NCI-H446 (cell line): ENCODE measurements at regions not wholly inside any gene's neighbourhood (a gene's known extent, or its start where the extent isn't known, plus 50 kb on each side); places are given as distances from the start of the nearest gene placed in this dataset.

Experiments
- DNase-seq, 2 experiments: peaks; one replicate each; lab custom pipeline; 2025; lab: John Stamatoyannopoulos, UW

DNA sequence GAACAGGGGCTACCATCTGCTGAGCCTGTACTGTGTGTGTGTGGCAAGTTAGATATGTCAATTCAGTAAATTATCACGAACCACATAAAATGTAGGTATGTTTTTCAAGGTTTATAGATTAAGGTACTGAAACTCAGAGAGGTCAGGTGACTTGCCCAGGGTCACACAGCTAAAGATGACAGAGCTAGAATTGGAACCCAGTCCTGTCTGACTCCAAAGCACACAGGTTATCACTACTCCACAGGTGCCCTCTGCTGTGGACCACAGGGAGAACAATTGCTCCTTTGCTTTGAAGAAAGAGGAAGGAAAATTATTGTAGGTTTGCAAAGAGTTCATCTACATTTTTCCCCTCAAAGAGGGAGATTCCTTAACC lies 229.7 kb upstream of the AGAP1 start:
- no peak for DNase-seq

DNA sequence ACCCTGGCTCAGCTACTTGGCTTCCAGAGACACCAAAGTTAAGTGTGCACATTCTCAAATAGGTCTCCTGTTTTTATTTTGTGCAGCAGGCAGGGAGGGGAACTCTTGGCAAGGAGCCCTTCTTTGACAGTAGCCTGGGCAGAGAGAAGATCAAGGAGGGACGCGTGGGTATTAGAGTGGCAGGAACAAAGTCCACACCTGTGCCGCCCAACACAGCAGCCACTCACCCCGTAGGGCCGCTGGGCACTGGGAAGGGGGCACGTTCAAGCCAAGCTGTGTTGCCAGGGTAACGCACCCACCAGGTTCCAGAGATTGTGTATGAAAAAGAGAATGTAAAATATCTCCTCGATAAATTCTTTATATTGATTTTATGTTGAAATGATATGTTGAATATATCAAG lies 229.3 kb upstream of the AGAP1 start:
- peak in 1 of 2 experiments; percentile 4 for DNase-seq

DNA sequence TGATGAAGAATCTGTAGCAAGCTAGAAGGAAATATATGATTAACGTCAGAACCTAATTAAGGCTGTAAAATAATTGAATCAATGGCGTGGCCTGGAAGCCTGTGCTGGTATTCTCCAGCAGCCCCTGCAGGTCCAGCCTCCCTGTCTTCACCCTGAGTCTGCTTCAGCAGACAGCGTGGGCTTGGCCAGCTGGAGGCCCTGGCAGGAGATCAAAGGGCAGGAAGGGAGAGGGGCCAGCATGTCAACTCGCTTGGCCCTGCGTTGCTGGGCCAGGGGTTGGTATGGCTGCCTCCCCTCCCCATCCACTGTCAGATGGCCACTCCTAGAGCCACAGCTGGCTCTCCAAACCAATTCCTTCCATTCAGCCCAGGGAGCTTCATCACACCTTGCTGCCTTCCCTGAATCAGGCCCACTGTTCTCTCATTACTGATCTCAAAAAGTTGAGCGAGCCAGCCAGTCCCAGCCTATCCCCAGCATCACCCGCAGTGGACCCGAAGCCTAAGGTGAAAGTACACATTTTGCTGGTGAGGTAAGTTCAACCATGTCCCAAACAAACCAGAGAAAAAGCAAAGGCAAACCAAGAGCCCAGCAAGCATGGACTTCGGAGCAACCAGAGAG lies 228.4 kb upstream of the AGAP1 start:
- DNase-seq = no peak

DNA sequence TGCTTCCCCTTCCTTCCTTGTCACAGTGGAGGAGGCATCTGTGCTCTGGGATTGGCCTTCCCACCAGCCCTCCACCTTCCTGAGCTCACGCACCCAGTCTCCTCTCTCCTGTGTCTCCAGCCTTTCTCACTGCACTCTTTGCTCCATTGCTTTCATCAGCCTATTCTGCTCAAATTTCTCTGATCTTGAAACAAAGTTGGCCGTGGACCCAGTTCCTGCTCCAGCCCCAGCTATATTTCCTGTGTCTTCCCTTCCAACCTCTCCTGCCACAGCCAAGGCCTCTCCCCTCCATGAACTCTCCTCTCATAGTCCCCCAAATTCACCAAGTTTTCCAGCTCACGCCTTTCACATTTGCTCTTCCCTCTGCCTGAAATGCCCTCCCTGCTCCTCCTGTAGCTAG lies 226.6 kb upstream of the AGAP1 start:
- no peak for DNase-seq

DNA sequence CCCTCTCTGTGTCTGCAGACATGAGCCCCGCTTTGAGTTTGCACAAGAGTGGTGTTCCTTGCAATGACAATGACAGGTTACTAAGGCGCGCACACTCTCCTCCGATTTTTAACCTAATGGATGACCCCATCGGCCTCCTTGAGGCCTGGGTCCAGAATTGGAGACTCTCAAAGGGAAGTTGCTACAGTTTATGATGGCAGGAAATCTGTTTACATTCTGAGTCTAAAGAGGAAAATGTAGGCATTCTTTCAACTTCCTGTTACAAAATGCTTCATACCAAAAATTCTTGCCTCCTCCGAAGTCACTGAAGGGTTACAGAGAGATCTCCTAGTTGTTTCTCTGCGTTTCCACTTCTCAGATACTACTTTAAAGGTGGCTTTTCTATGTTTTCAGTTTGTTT lies 225.3 kb upstream of the AGAP1 start:
- no peak for DNase-seq

DNA sequence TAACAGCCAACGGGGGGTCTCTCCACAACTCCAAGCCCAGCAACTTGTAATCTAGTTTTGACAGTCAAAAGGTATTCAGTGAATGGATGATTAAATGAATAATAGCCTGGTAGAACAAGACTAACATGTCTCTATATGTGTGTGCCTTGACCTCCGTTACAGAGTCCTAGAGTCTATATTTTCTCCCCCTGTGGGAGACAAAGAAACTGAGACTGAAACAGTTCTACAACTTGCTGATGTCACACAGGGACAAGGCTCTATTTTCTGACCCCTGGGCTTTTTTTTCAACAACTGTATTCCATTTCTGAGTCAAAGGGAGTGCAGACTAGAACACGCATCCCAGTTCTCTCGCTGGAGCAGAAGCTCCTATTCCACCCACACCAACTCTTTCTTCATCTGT lies 223.6 kb upstream of the AGAP1 start:
- DNase-seq = no peak

DNA sequence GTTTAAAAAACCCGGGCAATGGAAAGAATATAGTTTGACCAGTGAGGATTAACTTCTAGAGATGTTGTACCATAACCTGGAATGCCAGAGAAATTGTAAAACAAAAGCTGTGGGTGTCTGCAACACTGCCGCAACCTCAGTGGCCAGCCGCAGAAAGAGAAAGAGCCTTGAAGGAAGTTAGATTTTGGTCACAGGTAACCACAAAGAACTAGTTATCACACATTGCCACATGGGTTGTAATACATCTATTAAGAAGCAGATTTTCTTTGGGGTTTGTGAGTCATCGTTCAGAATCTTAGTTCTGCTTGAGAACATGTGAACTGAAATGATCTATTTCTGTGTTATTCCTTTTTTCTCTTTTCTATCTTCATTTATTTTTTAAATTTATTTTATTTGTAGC lies 222.9 kb upstream of the AGAP1 start:
- DNase-seq = no peak

DNA sequence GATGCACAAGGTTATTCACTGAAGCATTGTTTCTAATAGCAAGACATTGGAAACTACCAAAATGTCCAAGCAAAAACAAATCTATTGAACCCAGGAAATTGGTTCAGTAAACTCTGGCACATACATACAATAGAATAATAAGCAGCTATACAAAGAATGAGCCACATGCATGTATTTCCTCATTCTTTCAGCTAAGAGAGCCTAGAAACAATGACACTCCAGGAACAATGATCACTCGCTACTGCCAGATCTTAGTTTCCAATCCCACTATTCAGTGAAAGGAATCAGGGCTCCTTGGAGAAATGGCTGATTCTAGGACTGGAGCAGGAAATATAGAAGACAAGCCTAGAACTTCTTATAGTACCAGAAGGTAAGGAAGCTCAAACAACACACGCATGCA lies 221.9 kb upstream of the AGAP1 start:
- no peak for DNase-seq

DNA sequence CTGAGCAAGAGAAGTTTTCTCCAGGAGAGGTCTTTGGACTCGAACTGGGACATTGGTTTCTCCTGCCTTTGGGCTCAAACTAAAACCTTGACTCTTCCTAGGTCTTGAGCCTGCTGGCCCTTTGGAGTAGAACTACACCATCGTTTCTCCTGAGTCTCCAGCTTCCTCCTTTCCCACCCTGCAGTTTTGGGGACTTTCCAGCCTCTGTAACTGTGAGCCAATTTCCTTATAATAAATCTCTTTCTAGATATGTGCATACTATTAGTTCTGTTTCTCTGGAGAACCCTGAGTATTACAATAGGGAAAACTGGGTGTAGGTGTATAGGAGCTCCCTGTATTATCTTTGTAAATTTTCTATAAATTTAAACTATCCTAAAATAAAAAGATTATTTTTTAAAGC lies 219.8 kb upstream of the AGAP1 start:
- no peak for DNase-seq

DNA sequence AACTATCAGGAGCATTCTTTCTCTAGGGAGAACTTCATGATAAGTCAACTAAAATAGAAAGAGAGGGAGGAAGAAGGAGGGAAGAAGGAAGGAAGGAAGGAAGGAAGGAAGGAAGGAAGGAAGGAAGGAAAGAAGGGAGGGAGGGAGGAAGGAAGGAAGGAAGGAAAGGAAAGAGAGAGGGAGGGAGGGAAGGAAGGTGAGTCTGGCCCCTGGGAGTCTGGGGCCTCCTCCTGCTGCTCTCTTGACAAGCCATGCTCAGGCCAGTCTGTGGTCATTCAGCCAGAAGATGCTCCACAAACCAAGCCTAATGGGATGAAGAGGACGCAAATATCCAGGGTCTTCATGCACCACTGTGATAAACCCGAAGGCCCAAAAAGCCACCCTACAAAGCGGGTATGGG lies 216.4 kb upstream of the AGAP1 start:
- DNase-seq = no peak

DNA sequence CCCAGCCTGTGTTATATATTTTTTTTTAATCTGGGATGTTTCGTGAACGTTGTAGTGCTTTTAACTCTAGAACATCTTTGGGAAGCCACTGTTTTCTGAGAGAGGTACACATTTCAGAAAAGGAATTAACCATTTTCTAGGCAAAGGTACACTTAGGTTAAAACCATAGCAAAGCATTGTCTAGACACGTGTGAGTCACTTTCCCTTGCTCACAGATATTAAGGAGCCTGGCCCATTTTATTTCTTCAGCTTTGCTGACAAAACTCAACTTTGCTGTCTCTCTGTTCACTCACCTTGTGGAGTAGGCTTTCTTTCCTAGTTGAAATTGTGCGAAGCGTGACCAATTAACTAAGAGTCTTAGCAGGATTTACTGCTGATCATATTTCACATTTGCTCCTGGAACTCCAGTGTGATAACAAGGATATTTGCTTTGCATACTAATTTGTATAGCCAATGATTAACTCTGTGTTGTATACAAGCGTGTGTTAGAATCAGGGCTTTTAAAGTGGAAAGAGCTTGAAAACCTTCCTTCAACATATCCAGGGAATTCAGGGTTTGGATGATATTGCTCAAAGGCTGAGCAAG lies 215.0 kb upstream of the AGAP1 start:
- DNase-seq = no peak

DNA sequence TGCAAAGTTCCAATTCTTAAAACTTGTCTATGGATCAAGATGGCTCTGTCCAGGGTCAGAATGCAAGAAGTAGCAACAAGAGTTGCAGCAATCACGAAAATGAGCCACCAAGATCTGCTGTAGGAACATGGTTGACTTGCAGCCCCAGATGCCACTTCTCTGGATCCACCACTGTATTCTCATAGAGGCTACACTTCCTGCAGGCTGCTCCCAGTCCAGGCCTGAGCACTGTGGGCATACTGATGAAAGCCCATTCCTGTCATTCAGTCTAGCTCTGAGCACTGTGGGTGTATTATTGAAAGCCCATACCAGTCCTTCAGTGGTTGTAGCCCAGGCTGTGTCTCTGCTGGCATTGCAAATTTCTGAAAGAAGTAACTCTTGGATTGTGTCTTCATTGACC lies 213.9 kb upstream of the AGAP1 start:
- no peak for DNase-seq

DNA sequence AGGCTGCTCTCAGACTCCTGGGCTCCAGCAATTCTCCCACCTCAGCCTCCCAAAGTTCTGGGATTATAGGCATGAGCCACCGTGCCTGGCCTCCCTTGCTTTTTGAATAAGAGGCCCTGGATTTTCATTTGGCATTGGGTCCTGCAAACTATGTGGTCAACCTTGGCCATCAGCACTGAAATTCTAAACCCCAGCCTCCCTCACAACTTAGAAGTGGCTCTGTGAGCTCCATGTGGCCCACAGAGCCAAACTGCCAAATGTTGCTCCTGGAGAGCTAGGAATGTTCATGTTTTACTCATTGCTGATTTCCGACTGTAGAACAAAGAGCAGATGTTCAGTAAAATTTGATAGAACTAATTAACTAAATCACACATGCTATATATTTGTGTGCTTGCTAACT lies 210.6 kb upstream of the AGAP1 start:
- no peak for DNase-seq

DNA sequence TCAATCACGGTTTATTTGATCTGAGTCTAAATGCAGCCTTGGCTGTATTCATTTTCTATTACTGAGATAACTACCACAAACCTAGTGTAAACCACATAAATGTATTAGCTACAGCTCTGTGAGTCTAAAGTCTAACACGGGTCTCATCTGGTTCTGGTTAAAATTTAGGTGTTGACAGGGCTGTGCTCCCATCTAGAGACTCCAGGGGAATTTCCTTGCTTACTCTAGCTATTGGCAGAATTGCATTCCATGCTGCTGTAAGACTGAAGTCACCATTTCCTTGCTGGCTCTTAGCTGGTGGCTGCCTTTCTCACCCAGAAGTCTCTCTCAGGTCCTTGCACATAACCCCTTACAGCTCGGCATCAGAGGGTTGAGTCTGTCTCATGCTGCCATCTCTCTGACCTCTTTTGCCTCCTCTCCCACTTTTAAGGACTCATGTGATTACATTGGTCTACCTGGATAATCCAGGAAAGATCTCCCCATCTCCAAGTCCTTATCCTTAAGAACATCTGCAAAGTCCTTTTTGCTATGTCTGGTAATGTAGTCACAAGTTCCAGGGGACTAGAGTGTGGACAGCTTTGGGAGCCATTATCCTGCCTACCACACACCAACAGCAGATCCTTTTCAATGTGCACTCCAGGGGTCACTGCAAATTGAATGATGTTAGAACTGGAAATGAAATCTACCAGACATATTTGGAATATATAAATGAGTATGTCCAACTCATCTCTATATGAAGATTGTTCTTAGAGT lies 207.0 kb upstream of the AGAP1 start:
- DNase-seq = no peak

DNA sequence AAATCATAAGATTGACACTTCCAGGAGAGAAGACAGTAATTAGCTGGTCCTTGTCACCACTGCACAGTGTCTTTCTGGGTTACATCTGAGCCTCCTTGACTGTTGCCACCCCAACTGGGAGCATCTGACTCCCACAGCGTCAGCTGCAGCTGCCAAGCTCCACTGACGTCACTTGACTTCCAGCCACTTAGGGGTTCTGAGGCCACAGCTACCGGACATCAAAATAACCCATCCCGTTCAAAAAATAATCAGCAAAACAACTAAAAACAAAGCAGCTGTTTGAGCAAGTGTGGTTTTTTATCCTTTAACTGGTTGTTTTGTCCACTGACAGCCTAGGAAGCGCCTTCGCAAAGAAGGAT lies 206.5 kb upstream of the AGAP1 start:
- no peak for DNase-seq

DNA sequence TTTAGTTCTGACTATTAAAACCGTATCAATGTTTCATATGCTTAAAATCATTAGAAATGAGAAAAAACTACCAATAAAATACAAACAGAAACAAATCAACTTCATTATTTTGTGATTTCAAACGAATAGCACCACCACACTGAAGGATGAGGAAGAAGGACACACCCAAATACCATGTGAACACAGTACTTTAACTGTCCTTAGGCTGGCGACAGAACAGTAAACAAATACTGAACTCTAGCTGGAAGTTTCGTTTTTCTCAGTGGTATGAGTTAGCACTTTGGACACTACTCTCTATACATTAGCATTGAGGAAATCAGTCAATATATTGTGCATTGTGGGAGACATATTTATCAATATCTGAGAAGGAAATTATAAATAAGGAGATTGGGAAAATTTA lies 202.4 kb upstream of the AGAP1 start:
- no peak for DNase-seq

DNA sequence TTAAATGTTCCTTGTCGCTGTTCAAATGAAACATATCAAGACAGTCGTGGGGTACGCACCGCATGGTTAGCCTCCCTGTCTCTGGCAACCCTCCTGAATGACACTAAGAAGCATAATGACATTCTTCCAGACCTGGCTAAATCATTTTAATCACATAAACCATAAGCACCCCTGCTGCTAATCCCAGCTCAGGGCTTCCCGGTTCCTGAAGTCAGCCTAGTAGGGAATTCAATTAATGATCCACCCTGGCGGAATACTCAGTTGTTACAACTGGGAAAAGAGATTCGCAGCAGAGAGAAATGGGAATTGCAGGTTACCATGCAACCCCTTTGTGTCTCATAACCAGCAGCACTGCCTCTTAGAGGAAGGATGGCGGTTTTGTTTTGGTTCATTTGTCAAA lies 200.8 kb upstream of the AGAP1 start:
- no peak for DNase-seq

DNA sequence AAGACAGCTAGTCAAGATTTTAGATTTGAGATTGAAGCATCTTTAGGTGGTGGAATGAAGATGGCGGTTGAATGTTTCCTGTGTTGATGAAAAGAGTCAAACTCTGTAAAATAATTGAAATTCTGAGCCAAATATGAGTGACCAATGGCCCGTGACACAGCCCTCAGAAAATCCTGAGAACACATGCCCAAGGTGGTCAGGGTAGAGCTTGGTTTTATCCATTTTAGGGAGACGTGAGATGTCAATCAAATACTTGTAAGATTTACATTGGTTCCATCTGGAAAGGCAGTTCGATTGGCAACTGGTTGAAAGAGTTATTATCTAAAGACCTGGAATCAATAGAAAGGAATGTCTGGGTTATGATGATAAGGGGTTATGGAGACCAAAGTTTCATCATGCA lies 198.0 kb upstream of the AGAP1 start:
- no peak for DNase-seq

DNA sequence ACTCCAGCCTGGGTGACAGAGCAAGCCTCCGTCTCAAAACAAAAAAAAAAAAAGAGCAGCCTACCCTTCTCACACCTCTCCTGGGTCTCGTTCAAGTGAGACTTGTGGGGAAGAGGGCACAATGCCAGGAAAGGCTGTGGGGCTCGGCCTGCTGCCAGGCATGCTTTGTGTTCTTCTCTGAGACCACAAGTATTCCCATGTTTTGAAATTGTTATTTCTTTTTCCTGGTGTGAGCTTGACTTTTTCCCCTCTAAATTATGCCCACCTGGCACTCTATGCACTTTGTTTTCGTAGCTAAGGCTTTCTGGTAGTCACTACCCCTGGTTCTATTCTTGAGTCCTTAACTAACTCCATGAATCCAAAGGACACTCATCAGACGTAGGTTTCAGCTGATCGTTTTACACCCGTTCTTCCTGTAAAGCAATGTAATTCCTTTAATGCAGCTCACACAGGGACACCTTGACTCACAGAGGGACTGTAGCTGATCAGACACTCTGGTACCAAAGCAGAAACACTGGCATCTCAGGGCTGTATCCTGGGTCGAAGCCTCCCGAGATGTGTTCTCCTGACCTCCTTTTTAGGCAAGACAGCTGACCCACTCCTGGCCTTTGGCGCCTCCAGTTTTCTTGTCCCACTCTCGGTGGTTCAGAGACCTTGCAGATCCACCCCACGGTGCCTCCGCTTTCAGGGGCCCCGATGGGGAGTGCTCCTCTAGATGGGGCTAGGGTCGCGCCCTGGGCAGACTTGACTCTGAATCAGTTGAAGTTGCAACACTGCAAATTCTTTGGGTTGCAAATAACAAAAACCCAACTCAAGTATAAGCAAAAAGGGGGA lies 193.3 kb upstream of the AGAP1 start:
- DNase-seq = peak in 1 of 2 experiments; percentile 35

DNA sequence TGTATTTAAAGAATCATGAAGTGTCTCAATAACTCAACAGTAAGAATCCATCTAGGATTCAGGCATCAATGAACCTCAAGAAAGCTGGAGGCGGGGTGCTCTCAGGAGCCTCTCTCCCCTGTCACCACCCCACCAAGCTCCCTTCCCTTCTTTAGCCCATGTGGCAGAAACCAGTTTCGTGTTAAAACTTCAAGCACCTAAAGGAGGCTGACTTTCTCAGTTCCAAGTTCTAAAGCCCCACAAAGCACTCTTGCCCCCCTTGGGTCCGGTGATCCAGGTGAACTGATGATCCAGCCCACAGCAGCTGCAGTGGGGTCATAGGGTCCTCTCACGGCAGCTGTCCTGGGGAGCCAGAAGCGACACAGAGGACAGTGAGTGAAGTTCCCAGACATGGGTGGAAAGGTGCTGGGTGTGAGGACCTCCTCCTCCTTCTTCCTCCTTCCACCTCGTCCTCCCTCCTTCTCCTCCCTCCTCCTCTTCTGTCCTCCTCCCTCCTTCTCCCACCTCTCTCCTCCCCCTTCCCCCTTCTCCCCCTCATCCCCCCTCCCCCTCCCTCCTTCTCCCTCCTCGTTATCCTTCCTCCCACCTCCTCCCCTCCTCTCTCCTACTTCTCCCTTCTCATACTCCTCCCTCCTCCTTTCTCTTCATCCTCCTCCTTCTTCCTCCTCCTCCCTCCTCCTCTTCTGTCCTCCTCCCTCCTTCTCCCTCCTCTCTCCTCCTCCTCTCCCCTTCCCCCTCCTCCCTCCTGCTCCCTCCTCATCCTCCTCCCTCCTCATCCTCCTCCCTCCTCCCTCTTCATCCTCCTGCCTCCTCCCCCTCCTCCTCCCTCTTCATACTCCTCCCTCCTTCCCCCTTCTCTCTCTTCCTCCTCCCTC lies 192.4 kb upstream of the AGAP1 start:
- no peak for DNase-seq

DNA sequence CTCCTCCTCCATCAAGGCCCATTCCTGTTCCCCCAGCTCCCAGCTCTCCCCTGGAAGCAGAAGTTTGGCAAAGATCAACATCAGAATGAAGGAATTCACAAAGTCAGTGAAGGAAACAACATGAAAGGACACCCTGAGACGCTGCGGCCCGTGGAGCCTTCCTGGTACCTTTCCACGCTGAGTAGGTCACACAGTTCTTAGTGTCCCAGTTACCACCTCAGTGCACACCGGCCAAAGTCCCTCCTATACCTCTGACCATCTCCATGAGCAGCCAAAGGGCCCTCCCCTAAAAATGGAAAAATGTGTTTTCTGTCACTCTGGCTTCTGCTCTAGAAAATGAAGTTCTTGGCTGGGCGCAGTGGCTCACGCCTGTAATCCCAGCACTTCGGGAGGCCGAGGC lies 191.6 kb upstream of the AGAP1 start:
- DNase-seq = no peak
